Adrenal gland (tissue), 5 donors: ENCODE measurements at regions not wholly inside any gene's neighbourhood (a gene's known extent, or its start where the extent isn't known, plus 50 kb on each side); places are given as distances from the start of the nearest gene placed in this dataset.

ENCODE experiments used
- POLR2A ChIP-seq, 2 donors: fragments of 450-650 bp; IDR thresholded peaks; one replicate each; pipeline ENCODE4 v1.6.1; 2017; ENCODE audit warnings: antibody characterized with exemption in 2 of 2, mild to moderate bottlenecking in 2 of 2, moderate library complexity in 1 of 2
- TF ChIP-seq, protein P1 (sequence below), 6 experiments: fragments of 450-650 bp in 4 of 6; fragments of 200-600 bp in 2 of 6; sonication (generic) in 1 of 6; IDR thresholded peaks; 1 replicate in 5 of 6; 2 replicates in 1 of 6; pipeline versions ENCODE4 v1.5.1 to v1.8.0; 2016 to 2021; ENCODE audit warnings: antibody characterized with exemption in 6 of 6, mild to moderate bottlenecking in 2 of 6, moderate library complexity in 1 of 6
- donor health status: DM: no; HTN: no; CAD: no.

DNA sequence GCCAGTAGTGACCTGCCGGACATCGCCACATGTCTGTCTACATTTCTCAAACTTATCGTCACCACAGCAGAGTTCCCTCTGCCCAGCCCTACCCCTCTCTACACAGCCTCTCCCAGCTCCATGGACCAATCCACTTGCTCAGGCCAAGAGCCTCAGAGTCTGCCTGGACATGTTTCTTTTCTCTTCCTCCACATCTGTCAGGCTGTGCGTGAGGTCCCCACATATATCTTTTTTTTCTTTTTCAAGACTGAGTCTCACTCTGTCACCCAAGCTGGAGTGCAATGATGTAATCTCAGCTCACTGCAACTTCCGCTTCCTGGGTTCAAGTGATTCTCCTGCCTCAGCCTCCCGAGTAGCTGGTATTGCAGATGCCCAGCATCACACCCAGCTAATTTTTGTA is 62.7 kb upstream of the GGTA1 start:
- TF ChIP-seq, protein P1, sequence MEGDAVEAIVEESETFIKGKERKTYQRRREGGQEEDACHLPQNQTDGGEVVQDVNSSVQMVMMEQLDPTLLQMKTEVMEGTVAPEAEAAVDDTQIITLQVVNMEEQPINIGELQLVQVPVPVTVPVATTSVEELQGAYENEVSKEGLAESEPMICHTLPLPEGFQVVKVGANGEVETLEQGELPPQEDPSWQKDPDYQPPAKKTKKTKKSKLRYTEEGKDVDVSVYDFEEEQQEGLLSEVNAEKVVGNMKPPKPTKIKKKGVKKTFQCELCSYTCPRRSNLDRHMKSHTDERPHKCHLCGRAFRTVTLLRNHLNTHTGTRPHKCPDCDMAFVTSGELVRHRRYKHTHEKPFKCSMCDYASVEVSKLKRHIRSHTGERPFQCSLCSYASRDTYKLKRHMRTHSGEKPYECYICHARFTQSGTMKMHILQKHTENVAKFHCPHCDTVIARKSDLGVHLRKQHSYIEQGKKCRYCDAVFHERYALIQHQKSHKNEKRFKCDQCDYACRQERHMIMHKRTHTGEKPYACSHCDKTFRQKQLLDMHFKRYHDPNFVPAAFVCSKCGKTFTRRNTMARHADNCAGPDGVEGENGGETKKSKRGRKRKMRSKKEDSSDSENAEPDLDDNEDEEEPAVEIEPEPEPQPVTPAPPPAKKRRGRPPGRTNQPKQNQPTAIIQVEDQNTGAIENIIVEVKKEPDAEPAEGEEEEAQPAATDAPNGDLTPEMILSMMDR (IDR thresholded peaks at IDR 0.05), result no peak
- no peak for TF ChIP-seq POLR2A (IDR thresholded peaks at IDR 0.05)
